GM10266 (cell line): ENCODE measurements at regions not wholly inside any gene's neighbourhood (a gene's known extent, or its start where the extent isn't known, plus 50 kb on each side); places are given as distances from the start of the nearest gene placed in this dataset.
"Not testable (repeated sequence)": the region's sequence is repeated elsewhere in the genome, so short reads cannot be mapped to it uniquely, and the experiment has no call there.

Experiments used
- DNase-seq: peaks from one replicate; pipeline ENCODE4 v3.0.0; 2012; ENCODE audit errors: extremely low spot score
- CTCF ChIP-seq: IDR thresholded peaks from 2 replicates; pipeline ENCODE4 v1.5.1; 2012; ENCODE audit warnings: mild to moderate bottlenecking, low read depth; ENCODE audit not compliant: control insufficient read depth, insufficient read depth; ENCODE audit errors: missing control alignments

- DNase-seq = no peak
- TF ChIP-seq CTCF = no peak
These were observed 155.1 kb downstream of the PTPRU start for GRCh38 chr1:29391362-29391880.

DNA sequence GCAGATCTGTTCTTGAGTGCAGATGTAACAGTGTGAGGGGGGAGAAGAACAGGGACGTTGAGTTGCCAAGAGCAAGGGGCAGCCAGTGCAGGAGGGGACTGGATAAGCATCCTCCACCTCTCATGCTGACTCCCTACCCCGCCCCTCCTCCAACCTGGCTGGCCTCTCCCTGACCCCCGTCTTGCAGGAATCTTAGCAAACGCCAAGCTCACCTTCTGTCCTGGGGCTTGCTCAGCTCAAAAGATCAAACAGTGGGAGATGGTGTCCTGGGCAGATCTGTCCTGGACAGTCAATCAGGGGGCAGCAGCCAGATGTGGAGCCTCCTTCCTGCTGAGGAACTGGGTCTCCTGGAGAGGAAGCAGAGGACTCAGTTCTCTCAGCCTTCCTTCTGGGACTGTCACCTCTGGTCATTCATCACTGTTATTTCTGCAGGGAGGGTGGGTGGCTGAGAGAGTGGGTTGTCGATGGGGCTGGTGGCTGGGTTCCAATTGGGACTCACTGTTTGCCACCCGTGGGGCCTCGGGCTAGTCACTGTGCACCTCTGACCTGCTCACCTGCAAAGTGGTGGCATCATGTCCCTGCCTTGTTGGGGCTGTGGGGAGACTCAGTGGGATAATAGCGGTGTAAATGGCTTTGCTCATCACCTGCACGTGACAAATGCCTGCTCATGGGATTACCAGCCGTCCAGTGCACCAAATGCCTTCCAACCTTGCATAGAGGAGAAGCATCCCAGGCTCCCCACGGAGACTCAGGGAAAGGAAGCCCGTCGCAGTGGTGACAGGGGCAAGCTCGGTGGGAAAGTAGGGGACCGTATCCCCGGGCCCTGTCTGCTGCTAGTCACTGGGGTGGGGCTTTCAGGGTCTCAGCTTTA is 154.4 kb downstream of the PTPRU start:
- DNase-seq = no peak
- no peak for TF ChIP-seq CTCF

GRCh38 chr1:29390075-29390474 is 153.8 kb downstream of the PTPRU start:
- TF ChIP-seq CTCF = no peak
- DNase-seq = no peak

DNA sequence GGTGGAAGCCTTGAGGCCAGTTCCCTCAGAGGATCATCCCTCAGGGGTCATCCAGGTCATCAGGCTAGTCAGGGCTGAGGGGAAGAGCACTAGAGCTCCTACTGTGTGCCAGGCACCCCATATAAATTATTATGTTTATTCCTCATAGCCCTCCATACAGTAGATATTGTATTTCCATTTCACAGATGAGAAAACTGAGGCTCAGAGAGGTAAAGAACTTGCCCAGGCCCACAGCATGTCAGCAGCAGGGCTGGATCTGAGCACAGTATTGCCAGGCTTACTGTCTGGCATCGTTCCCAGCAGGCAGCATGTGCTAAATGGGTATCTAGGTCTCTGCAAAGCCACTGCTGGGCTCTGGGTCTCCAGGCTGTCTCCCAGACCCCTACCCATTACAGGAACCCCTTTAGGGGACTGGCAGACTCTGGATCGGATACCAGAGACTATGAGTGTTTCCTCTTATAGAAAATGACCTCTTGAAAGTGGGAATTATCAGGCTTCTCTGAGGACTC is 153.3 kb downstream of the PTPRU start:
- no peak for TF ChIP-seq CTCF
- no peak for DNase-seq

GRCh38 chr1:29388884-29389283 is 152.6 kb downstream of the PTPRU start:
- DNase-seq = no peak
- TF ChIP-seq CTCF = no peak

DNA sequence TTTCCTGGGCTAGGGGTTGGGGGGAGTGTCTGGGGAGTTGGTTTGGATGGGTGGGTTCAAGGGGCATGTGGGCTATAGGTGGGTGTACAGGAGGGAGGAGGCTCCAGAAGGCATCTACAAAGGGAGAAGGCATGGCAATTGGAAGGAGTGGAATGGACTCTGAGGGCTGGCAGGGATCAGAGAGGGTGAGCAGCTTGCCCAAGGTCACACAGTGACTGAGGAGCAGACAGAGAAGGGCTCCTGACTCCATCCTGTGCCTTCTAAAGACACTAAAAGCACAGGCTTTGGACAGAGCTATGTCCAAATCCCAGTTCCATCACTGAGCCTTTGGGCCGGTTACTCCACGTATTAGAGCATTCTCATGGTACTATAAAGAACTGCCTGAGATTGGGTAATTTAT is 151.8 kb downstream of the PTPRU start:
- TF ChIP-seq CTCF = no peak
- no peak for DNase-seq

GRCh38 chr1:29387210-29387609 is 150.9 kb downstream of the PTPRU start:
- TF ChIP-seq CTCF = no peak

DNA sequence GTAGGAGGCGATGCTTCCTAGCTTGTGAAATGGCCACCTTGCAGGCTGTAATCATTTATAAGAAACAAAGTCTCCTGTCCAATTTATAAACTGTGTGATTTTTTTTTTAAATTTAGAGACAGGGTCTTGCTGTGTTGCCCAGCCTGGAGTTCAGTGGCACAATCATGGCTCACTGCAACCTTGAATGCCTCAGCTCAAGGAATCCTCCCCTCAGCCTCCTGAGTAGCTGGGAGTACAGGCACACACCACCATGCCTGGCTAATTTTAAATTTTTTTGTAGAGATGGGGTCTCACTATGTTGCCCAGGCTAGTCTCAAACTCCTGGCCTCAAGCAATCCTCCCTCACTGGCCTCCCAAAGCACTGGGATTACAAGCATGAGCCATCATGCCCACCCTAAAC is 150.1 kb downstream of the PTPRU start:
- not testable (repeated sequence) for DNase-seq

More at GRCh38 chr1:29387210-29387609, 150.9 kb downstream of the PTPRU start:
- DNase-seq = no peak
